ENCODE measurements at regions not wholly inside any gene's neighbourhood (a gene's known extent, or its start where the extent isn't known, plus 50 kb on each side); places are given as distances from the start of the nearest gene placed in this dataset.

GRCh38 chr12:93247313-93247991 is 130.3 kb upstream of the NUDT4 start:
- Mint-ChIP-seq H3K27me3 (ENCODE audit: insufficient read depth, low read depth, poor library complexity) (peaks cover 3% of the 10 kb centered on the region), H3K4me3 (no peak overlapping the region), H3K36me3 (ENCODE audit: low read depth) (peaks cover 4% of the 10 kb centered on the region; the same call in 2 of the 3 replicates), H3K9me3 (peaks cover 3% of the 10 kb centered on the region; the same call in 1 of the 3 replicates), H3K4me1 (0 out of 3 replicates have a peak, but pooled peaks cover 2% of the 10 kb centered on the region), H3K27ac (no peak overlapping the region)
- Histone ChIP-seq H3K79me2 (replicated peaks; ENCODE audit: insufficient read depth) (no peaks in the 10 kb centered on the region), H3K36me3 (ENCODE audit: insufficient read depth) (no peaks in the 10 kb centered on the region), H3K9me2 (ENCODE audit: insufficient read depth) (peaks cover 3% of the 10 kb centered on the region; the same call in 1 of the 2 replicates), H3K4me1 (ENCODE audit: insufficient read depth) (no peaks in the 10 kb centered on the region), H3K4me2 (no peak overlapping the region), H3K4me3 (no peak overlapping the region), H4K20me1 (replicated peaks; ENCODE audit: insufficient read depth) (no peaks in the 10 kb centered on the region), H3K27ac (ENCODE audit: low read depth) (no peak overlapping the region), H3K27me3 (ENCODE audit: insufficient read depth) (no peaks in the 10 kb centered on the region), H3F3A (replicated peaks; ENCODE audit: low read depth) (no peaks in the 10 kb centered on the region), H2AFZ (no peak overlapping the region)
- ATAC-seq (no peak), DNase-seq (ENCODE audit: low spot score) (no peak)
- TF ChIP-seq EZH2phosphoT487 (IDR thresholded peaks at IDR 0.05; ENCODE audit: unreplicated experiment) (no peak), ETS1 (IDR thresholded peaks at IDR 0.05) (no peak), ZNF331 (CRISPR knock-in tag; IDR thresholded peaks at IDR 0.05; ENCODE audit: low read depth) (no peak), EZH2 (IDR thresholded peaks at IDR 0.05; ENCODE audit: low read depth, unreplicated experiment) (no peak), NANOG (IDR thresholded peaks at IDR 0.05; ENCODE audit: borderline replicate concordance) (no peak), CREB1 (CRISPR knock-in tag; IDR thresholded peaks at IDR 0.05; ENCODE audit: low read depth) (no peak), POLR2AphosphoS5 (IDR thresholded peaks at IDR 0.05; ENCODE audit: low read depth) (no peak), ZNF114 (CRISPR knock-in tag; IDR thresholded peaks at IDR 0.05) (no peak), ZNF462 (CRISPR knock-in tag; IDR thresholded peaks at IDR 0.05) (no peak), REST (IDR thresholded peaks at IDR 0.05; ENCODE audit: unreplicated experiment) (no peak), JUNB (IDR thresholded peaks at IDR 0.05; ENCODE audit: unreplicated experiment) (no peak), STAT1 (IDR thresholded peaks at IDR 0.05; ENCODE audit: unreplicated experiment) (no peak), CTCF (conservative IDR thresholded peaks at IDR 0.05; ENCODE audit: low read depth in 2 of 2) (no peak)
